Lower leg skin (tissue), 3 donors: ENCODE measurements at regions not wholly inside any gene's neighbourhood (a gene's known extent, or its start where the extent isn't known, plus 50 kb on each side); places are given as distances from the start of the nearest gene placed in this dataset.

Experiments used
- POLR2A ChIP-seq, 2 donors: fragments of 450-650 bp; IDR thresholded peaks; one replicate each; pipeline ENCODE4 v1.6.1; 2016 to 2017; ENCODE audit warnings: antibody characterized with exemption in 2 of 2, mild to moderate bottlenecking in 1 of 2, moderate library complexity in 1 of 2
- TF ChIP-seq, protein P1 (sequence below), 3 donors: fragments of 450-650 bp; IDR thresholded peaks; one replicate each; pipeline ENCODE4 v1.5.1; 2016; ENCODE audit warnings: antibody characterized with exemption in 3 of 3, mild to moderate bottlenecking in 3 of 3, moderate library complexity in 2 of 3

DNA sequence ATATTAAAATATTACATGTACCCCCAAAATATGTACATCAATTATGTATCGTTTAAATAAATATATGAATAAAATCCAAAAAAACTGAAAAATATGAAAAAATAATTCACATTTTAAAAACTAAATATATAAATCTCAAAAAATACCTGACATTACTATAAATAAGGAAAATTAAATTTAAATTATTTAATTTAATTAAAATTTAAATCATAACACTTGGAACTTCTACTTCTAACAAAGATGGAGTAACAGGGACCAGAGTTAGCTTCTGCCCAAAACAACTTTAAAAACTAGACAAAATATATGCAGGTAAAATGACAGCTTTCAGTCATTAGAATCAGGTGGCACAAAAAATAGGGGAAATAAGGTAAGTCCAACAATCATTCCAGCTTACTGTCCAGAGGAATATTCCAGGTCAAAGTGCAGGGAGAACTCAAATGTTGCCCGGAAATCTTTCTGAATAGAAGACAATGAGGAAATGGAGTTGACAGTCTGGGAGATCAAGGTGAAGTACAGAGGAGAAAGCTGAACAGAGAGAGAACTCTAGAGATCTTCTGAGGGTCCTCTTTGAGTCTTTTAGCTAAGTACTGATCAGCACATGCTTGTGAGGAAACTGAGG, 207.7 kb upstream of the ATP11B start:
- TF ChIP-seq, protein P1, sequence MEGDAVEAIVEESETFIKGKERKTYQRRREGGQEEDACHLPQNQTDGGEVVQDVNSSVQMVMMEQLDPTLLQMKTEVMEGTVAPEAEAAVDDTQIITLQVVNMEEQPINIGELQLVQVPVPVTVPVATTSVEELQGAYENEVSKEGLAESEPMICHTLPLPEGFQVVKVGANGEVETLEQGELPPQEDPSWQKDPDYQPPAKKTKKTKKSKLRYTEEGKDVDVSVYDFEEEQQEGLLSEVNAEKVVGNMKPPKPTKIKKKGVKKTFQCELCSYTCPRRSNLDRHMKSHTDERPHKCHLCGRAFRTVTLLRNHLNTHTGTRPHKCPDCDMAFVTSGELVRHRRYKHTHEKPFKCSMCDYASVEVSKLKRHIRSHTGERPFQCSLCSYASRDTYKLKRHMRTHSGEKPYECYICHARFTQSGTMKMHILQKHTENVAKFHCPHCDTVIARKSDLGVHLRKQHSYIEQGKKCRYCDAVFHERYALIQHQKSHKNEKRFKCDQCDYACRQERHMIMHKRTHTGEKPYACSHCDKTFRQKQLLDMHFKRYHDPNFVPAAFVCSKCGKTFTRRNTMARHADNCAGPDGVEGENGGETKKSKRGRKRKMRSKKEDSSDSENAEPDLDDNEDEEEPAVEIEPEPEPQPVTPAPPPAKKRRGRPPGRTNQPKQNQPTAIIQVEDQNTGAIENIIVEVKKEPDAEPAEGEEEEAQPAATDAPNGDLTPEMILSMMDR (IDR thresholded peaks at IDR 0.05) = no peak
- no peak for TF ChIP-seq POLR2A (IDR thresholded peaks at IDR 0.05)
